Stimulated activated CD4-positive, alpha-beta T cell treated with anti-CD3 and anti-CD28 coated beads, Interleukin-12 subunit alpha, Interleukin-12 subunit beta, amount 100 ng/mL, for 4 hours (primary cell): ENCODE measurements at regions not wholly inside any gene's neighbourhood (a gene's known extent, or its start where the extent isn't known, plus 50 kb on each side); places are given as distances from the start of the nearest gene placed in this dataset.
A peak's percentile ranks its signal among the peaks of the same experiment; 100 is the strongest.
"Not testable (repeated sequence)": the region's sequence is repeated elsewhere in the genome, so short reads cannot be mapped to it uniquely, and the experiment has no call there.

ENCODE experiments used
- DNase-seq: peaks from one replicate; pipeline ENCODE4 v3.0.0-alpha.2; 2020

DNA sequence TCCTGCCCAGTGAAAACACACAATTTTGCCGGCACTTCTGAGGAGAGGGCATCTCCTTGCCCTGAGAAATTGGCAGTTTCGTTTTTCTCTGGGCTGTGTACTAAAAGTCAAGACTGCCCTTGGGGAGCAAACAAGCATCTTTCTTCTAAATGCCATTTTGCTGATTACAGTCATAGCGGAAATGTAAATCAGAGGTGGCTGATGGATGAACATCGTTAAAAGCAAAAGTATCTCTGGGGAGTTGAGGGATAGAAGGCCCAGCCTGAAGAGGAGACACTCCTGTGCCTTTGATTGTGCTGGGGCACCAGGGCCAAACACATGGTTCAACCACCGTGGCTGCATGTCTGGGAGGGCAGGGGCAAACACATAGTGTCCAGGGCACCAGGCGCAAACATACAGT, 49.8 kb downstream of the ABCC12 start:
- no peak for DNase-seq

DNA sequence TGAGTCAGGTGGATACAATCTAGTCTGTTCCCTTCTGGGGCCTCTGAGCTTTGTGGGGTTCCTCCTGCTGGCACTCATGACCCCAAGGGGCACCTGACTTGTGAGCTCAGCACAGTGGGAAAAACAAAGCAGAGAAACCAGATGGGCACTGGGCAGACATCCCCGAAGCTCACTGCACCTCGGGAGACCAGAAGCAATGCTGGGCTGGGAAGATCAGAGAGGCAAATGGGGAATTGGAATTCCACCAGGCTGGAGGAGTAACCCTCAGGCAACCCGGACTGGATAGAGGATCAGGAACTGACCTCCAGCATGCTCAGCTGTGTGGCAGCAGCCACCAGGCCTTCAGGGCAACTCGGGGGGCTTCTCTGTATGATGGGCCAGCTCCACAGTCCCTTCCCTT, 50.3 kb downstream of the ABCC12 start:
- DNase-seq, result no peak

DNA sequence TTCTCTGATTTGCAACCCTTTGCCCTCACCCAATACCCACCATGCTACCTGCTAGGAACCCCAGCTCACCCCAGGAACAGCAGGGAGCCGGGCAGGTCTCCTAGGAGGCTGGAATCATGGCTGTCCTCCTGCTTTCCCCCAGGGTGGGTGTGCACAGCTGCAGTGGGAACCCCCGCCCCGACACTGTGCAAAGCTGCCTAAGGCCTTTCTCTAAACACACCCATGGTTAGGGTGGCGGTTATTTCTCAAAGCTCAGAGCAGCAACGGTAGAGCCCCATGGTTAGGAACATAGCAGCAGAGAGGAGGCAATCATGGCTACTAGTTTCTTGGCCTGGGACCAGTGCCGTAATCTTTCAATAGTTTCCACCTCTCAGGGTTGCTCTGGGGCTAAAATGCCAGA, 52.2 kb downstream of the ABCC12 start:
- no peak for DNase-seq

- DNase-seq, result no peak
These were observed 53.4 kb downstream of the ABCC12 start for GRCh38 chr16:48102083-48103008.

- peak; percentile 47 for DNase-seq
These were observed 54.6 kb downstream of the ABCC12 start for GRCh38 chr16:48101069-48101674.

DNA sequence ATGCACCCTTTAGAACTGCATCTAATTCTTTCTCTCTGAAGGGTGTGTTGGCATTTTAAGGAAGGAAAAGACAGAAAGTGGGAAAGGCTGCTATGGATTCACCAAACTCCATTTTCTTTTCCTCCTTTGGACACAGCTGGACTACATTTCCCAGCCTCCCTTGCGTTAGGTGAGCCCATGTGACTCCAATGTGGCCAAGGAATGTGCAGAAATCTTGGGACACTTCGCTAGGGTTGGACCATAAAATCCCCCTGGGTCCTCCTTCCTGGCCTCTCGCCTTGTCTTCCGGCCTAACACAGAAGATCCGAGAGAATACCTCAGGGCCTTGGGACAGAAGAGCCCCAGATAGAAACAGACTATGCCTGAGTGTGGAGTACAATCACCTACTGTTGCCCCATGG, 56.3 kb downstream of the ABCC12 start:
- no peak for DNase-seq

DNA sequence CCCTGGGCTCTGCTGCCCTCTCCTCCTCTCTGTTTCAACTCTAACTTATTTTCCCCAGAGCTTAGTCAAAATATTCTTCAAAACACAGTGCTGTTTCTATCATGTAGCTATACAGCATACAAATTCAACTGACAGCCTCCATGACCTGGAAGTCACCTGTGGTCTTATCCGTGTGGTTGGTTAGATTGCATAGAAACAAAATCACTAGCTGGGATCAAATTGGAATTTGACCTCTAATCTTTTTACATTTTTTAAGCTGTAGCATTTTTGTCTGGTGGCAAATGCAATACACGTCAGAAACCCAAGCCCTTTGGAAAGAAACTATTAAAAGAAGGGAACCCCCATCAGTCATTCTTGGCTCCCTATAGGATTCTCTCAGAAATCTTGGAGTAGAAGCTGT, 57.3 kb downstream of the ABCC12 start:
- no peak for DNase-seq

GRCh38 chr16:48091117-48091516, 64.7 kb downstream of the ABCC12 start:
- no peak for DNase-seq

DNA sequence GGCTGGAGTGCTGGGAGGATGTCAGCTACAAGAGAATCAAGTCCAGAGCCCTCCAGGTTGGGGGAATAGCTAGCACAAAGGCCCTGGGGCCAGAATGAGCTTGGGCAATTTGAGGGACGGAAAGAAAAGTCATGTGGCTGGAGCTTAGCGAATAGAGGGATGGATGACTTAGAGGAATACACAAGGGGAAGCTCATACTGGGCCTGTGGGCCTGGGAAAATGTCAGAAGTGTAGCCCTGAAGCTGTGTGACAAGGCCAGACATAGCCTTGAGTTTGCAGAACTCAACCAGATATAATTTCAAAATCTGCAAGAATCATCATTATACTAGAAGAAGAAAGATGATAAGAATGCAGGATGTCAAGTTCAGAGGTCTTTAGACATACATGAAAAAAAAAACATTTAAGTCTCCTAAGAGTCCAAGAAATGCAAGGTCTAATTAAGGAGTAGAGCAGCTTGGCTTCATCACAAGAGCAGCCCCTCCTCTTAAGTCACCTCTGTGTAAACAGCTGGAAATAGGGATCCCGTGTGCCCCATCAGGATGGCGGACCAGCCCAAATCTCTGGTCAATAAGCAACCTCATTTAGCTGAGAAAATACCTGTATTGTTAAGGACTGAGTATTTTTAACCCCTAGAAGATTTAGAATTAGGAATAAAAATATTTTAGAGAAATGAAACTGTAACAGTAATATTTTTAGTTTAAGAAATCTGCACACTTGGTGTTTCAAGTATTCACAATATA, 66.6 kb downstream of the ABCC12 start:
- DNase-seq, result no peak

DNA sequence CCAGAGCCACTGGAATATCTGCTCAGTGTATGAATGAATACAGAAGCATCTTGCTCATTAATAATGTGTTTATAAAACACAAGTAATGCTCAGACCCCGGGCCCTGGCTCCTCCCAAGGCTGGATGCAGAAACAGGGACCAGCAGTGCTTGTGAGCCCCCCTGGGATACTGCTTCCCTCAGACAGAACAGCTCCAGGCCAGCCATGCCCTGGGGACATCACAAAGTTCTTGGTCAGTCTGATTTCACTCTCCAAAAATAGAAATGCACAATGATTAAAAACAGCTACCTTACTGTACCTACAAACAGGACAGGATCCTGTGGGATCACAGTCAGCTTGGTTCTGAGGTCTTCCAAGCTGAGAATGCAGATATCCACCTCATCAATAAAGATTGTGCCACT, 68.2 kb downstream of the ABCC12 start:
- DNase-seq, result no peak

DNA sequence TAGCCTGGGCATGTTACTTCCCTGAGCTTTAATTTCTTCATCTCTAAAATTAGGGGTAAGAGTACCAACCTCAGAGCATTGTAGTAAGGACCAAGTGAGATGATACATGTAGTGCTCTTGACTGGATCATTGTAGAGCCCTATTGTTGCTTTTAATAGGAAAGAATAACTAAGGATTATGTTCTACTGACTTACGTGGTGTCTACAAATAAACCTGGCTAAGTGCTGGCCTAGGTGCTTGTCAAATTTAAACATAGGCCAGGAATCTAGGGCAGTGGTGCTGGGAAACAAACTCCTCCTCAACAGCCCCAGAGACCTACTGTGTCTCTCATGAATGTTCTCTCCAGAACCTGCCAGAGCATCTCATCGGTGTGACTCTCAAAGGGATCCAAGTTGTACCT, 69.4 kb downstream of the ABCC12 start:
- no peak for DNase-seq

DNA sequence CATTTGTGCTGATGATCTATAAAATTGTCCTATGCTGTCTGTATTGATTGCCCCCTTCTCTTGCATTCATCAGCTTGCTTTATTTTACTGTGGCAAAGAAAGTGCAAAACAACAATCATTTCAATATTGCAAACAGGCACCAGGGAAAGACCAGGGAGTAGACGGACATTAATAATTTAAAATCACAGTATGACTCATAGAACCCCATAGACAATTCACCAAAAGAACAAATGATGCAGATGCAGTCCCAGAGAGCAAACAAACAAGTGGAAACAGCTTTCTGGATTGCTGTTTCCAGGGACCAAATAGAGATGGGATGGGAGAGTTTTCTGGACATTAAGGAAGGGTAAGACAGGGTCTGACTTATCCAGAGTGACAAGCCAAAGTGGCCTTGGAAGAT, 70.1 kb downstream of the ABCC12 start:
- DNase-seq, result no peak

- no peak for DNase-seq
These were observed 71.0 kb downstream of the ABCC12 start for GRCh38 chr16:48084826-48085225.

- no peak for DNase-seq
These were observed 73.3 kb downstream of the ABCC12 start for GRCh38 chr16:48082516-48082915.

GRCh38 chr16:48081656-48082055, 74.1 kb downstream of the ABCC12 start:
- DNase-seq, result no peak

DNA sequence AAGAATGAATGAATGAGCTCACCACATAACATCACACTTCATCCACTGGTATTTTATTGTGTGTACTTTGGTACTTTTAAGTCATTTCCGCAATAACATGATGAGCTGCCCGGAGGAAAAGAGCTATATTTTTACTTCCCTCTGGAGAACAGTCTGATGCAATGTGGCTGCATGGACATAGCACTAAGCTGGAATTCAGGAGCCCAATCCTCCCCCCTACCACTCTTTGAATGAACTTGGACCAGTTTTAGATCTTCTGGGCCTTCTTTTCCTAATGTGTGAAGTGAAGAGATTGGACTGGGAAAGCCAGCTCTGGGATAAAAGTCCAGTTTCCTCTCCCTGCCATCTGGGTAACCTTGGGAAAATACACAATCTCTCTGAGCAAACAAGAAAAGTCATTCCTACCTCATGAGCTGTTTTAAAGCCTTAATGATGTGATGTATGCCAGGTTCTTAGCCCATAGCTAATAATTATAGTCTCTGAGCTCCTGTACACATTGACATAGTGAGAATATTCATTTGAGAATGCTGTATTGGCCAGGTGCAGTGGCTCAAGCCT, 79.3 kb downstream of the ABCC12 start:
- DNase-seq, result no peak

- no peak for DNase-seq
These were observed 80.4 kb downstream of the ABCC12 start for GRCh38 chr16:48075398-48075797.

- DNase-seq, result no peak
These were observed 88.4 kb downstream of the ABCC12 start for GRCh38 chr16:48067388-48067787.

DNA sequence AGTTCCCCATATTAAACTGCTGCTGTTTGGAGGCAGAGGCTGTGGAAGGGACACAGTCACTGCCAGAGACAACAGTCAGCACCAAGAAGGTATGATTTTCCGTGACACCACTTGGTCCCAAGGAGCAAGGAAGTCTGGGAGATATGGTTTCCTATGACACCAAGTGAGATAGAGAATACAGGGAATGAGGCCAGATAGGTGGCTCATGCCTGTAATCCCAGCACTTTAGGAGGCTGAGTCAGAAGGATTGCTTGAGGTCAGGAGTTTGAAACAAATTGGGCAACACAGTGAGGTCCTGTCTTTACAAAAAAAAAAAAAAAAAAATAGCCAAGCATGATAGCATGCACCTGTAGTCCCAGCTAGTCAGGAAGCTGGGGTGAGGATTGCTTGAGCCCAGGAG, 90.8 kb downstream of the ABCC12 start:
- DNase-seq, result no peak

DNA sequence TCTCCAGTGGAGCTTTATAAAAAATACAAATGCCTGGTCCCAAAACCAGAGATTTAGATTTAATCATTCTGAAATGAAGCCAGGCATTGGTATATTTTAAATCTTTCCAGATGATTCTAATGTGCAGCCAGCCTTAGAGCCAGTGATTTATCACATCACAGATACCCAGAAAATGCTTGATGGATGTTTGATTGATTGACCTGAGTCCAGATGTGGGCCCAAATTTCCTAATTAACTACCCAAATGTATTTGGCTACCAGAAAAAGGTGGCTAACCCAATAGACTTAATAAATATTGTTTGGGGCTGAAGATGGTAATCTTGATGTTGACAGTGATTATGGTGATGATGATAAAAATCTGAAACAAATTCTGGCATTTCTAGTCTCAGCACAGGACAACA, 93.1 kb downstream of the ABCC12 start:
- no peak for DNase-seq

GRCh38 chr16:48059936-48060335, 95.9 kb downstream of the ABCC12 start:
- DNase-seq, result no peak

DNA sequence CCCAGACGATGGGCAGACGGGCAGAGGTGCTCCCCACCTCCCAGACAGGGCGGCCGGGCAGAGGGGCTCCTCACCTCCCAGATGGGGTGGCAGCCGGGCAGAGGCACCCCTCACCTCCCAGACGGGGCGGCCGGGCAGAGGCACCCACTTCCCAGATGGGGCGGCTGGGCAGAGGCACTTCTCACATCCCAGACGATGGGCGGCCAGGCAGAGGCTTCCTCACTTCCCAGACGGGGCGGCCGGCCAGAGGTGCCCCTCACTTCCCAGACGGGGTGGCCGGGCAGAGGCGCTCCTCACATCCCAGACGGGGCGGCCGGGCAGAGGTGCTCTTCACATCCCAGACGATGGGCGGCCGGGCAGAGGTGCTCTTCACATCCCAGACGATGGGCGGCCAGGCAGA, 96.6 kb downstream of the ABCC12 start:
- not testable (repeated sequence) for DNase-seq

- no peak for DNase-seq
These were observed 98.7 kb downstream of the ABCC12 start for GRCh38 chr16:48057048-48057447.
